ENCODE measurements at regions not wholly inside any gene's neighbourhood (a gene's known extent, or its start where the extent isn't known, plus 50 kb on each side); places are given as distances from the start of the nearest gene placed in this dataset.

- TF ChIP-seq ZFX (IDR thresholded peaks at IDR 0.05) (no peak), CTCF (conservative IDR thresholded peaks at IDR 0.05) (no peak)
- no peak overlapping the region for H3K27ac ChIP-seq
These were observed 381.2 kb upstream of the IGFBP7 start for GRCh38 chr4:57491388-57491787.

GRCh38 chr4:57490520-57491255 is 380.5 kb upstream of the IGFBP7 start:
- TF ChIP-seq ZFX (IDR thresholded peaks at IDR 0.05) = no peak
- TF ChIP-seq CTCF (conservative IDR thresholded peaks at IDR 0.05) = no peak
- no peak overlapping the region for H3K27ac ChIP-seq

- H3K27ac ChIP-seq = no peak overlapping the region
- TF ChIP-seq ZFX (IDR thresholded peaks at IDR 0.05) (no peak), CTCF (conservative IDR thresholded peaks at IDR 0.05) (no peak)
These were observed 378.4 kb upstream of the IGFBP7 start for GRCh38 chr4:57488366-57489162.

- TF ChIP-seq CTCF (conservative IDR thresholded peaks at IDR 0.05) (no peak), ZFX (IDR thresholded peaks at IDR 0.05) (no peak)
- no peak overlapping the region for H3K27ac ChIP-seq
These were observed 365.2 kb upstream of the IGFBP7 start for GRCh38 chr4:57475424-57475823.

GRCh38 chr4:57465321-57466056 is 355.3 kb upstream of the IGFBP7 start:
- H3K27ac ChIP-seq = no peak overlapping the region
- no peak for TF ChIP-seq CTCF (conservative IDR thresholded peaks at IDR 0.05)
- TF ChIP-seq ZFX (IDR thresholded peaks at IDR 0.05) = no peak

GRCh38 chr4:57462843-57463242 is 352.7 kb upstream of the IGFBP7 start:
- no peak overlapping the region for H3K27ac ChIP-seq
- TF ChIP-seq ZFX (IDR thresholded peaks at IDR 0.05) (no peak), CTCF (conservative IDR thresholded peaks at IDR 0.05) (no peak)

GRCh38 chr4:57460967-57461366 is 350.8 kb upstream of the IGFBP7 start:
- TF ChIP-seq CTCF (conservative IDR thresholded peaks at IDR 0.05) (no peak), ZFX (IDR thresholded peaks at IDR 0.05) (no peak)
- H3K27ac ChIP-seq = no peak overlapping the region
